ENCODE measurements at regions not wholly inside any gene's neighbourhood (a gene's known extent, or its start where the extent isn't known, plus 50 kb on each side); places are given as distances from the start of the nearest gene placed in this dataset.

- Histone ChIP-seq H3K9me3 (ENCODE audit: insufficient read depth, low read length) (no peaks in the 10 kb centered on the region), H3K36me3 (replicated peaks; ENCODE audit: low read depth, low read length) (no peaks in the 10 kb centered on the region), H4K20me1 (ENCODE audit: insufficient read depth, low read length) (no peaks in the 10 kb centered on the region), H3K79me2 (ENCODE audit: low read length) (no peaks in the 10 kb centered on the region), H3K9ac (ENCODE audit: low read length) (no peak overlapping the region), H2AFZ (ENCODE audit: low read depth, low read length) (no peak overlapping the region), H3K27me3 (ENCODE audit: low read depth, low read length) (peaks cover 46% of the 10 kb centered on the region), H3K4me2 (ENCODE audit: low read length) (no peak overlapping the region), H3K27ac (ENCODE audit: low read length) (no peak overlapping the region), H3K4me1 (ENCODE audit: low read length) (no peaks in the 10 kb centered on the region), H3K4me3 (ENCODE audit: low read length) (no peak overlapping the region)
- TF ChIP-seq CTCF (IDR thresholded peaks at IDR 0.05; ENCODE audit: low read depth, low read length): no peak
- no peak for TF ChIP-seq EZH2phosphoT487 (IDR thresholded peaks at IDR 0.05; ENCODE audit: low read depth)
These were observed 368.4 kb downstream of the BUD13 start for GRCh38 chr11:116404462-116404798.

GRCh38 chr11:116403794-116404461, 368.9 kb downstream of the BUD13 start:
- H4K20me1 ChIP-seq (ENCODE audit: insufficient read depth, low read length): no peaks in the 10 kb centered on the region
- no peak overlapping the region for H3K4me2 ChIP-seq (ENCODE audit: low read length)
- H3K27ac ChIP-seq (ENCODE audit: low read length): no peak overlapping the region
- H3K9me3 ChIP-seq (ENCODE audit: insufficient read depth, low read length): no peaks in the 10 kb centered on the region
- H3K36me3 ChIP-seq (replicated peaks; ENCODE audit: low read depth, low read length): no peaks in the 10 kb centered on the region
- H3K4me3 ChIP-seq (ENCODE audit: low read length): no peak overlapping the region
- H3K79me2 ChIP-seq (ENCODE audit: low read length): no peaks in the 10 kb centered on the region
- peaks cover 43% of the 10 kb centered on the region for H3K27me3 ChIP-seq (ENCODE audit: low read depth, low read length)
- no peak overlapping the region for H2AFZ ChIP-seq (ENCODE audit: low read depth, low read length)
- H3K4me1 ChIP-seq (ENCODE audit: low read length): no peaks in the 10 kb centered on the region
- no peak for TF ChIP-seq CTCF (IDR thresholded peaks at IDR 0.05; ENCODE audit: low read depth, low read length)
- TF ChIP-seq EZH2phosphoT487 (IDR thresholded peaks at IDR 0.05; ENCODE audit: low read depth): no peak
- H3K9ac ChIP-seq (ENCODE audit: low read length): no peak overlapping the region

GRCh38 chr11:116400081-116400480, 372.7 kb downstream of the BUD13 start:
- no peak overlapping the region for H3K4me2 ChIP-seq (ENCODE audit: low read length)
- H4K20me1 ChIP-seq (ENCODE audit: insufficient read depth, low read length): no peaks in the 10 kb centered on the region
- no peak overlapping the region for H2AFZ ChIP-seq (ENCODE audit: low read depth, low read length)
- H3K9ac ChIP-seq (ENCODE audit: low read length): no peak overlapping the region
- H3K4me1 ChIP-seq (ENCODE audit: low read length): no peaks in the 10 kb centered on the region
- no peaks in the 10 kb centered on the region for H3K79me2 ChIP-seq (ENCODE audit: low read length)
- no peak overlapping the region for H3K4me3 ChIP-seq (ENCODE audit: low read length)
- H3K27me3 ChIP-seq (ENCODE audit: low read depth, low read length): peaks cover 28% of the 10 kb centered on the region
- no peaks in the 10 kb centered on the region for H3K9me3 ChIP-seq (ENCODE audit: insufficient read depth, low read length)
- TF ChIP-seq CTCF (IDR thresholded peaks at IDR 0.05; ENCODE audit: low read depth, low read length): no peak
- TF ChIP-seq EZH2phosphoT487 (IDR thresholded peaks at IDR 0.05; ENCODE audit: low read depth): no peak
- no peaks in the 10 kb centered on the region for H3K36me3 ChIP-seq (replicated peaks; ENCODE audit: low read depth, low read length)
- H3K27ac ChIP-seq (ENCODE audit: low read length): no peak overlapping the region

- Histone ChIP-seq H3K9ac (ENCODE audit: low read length) (no peak overlapping the region), H4K20me1 (ENCODE audit: insufficient read depth, low read length) (no peaks in the 10 kb centered on the region), H3K9me3 (ENCODE audit: insufficient read depth, low read length) (no peaks in the 10 kb centered on the region), H3K4me1 (ENCODE audit: low read length) (no peaks in the 10 kb centered on the region), H3K27ac (ENCODE audit: low read length) (no peak overlapping the region), H2AFZ (ENCODE audit: low read depth, low read length) (no peak overlapping the region), H3K79me2 (ENCODE audit: low read length) (no peaks in the 10 kb centered on the region), H3K27me3 (ENCODE audit: low read depth, low read length) (peaks cover 15% of the 10 kb centered on the region), H3K36me3 (replicated peaks; ENCODE audit: low read depth, low read length) (no peaks in the 10 kb centered on the region), H3K4me2 (ENCODE audit: low read length) (no peak overlapping the region), H3K4me3 (ENCODE audit: low read length) (no peak overlapping the region)
- TF ChIP-seq EZH2phosphoT487 (IDR thresholded peaks at IDR 0.05; ENCODE audit: low read depth): no peak
These were observed 375.1 kb downstream of the BUD13 start for GRCh38 chr11:116397602-116398084.

Measured in OCI-LY3 (cell line).